ENCODE measurements at regions not wholly inside any gene's neighbourhood (a gene's known extent, or its start where the extent isn't known, plus 50 kb on each side); places are given as distances from the start of the nearest gene placed in this dataset.

DNA sequence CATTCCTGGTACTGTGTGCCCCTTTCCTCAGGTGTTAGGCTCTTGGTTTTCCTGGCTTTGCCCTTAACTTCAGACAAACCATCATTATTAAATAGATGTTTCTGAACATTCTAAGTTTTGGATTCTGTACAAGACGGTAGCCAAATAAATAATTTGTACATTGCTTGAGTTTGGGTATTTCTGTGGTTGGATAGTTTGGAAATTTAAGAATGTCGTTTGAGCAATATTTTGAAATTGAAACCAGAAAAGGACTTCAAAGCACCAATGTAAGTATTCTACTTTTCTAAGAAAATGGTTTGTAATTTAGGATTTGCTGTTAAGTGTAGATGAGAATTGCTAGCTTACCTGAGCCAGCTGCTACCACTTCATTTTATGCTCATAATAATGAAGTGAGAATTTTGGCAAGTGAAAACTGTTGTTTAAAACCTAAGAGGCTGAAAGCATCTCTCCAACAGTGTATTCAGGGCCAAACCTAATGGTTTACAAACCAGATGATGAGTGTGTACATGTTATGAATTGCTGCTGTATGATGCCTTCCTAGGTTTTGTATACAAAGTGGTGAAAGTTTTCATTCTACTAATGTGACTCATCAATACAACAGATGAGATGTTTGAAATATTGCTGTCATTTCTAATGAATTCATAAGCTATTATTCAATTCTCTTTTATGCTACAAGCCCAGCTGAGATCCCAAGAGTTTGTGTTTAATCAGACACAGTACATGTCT lies 181.5 kb upstream of the PRKD1 start:
- TF ChIP-seq, protein P1, sequence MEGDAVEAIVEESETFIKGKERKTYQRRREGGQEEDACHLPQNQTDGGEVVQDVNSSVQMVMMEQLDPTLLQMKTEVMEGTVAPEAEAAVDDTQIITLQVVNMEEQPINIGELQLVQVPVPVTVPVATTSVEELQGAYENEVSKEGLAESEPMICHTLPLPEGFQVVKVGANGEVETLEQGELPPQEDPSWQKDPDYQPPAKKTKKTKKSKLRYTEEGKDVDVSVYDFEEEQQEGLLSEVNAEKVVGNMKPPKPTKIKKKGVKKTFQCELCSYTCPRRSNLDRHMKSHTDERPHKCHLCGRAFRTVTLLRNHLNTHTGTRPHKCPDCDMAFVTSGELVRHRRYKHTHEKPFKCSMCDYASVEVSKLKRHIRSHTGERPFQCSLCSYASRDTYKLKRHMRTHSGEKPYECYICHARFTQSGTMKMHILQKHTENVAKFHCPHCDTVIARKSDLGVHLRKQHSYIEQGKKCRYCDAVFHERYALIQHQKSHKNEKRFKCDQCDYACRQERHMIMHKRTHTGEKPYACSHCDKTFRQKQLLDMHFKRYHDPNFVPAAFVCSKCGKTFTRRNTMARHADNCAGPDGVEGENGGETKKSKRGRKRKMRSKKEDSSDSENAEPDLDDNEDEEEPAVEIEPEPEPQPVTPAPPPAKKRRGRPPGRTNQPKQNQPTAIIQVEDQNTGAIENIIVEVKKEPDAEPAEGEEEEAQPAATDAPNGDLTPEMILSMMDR (IDR thresholded peaks at IDR 0.05) = no peak
- TF ChIP-seq POLR2A (IDR thresholded peaks at IDR 0.05) = no peak

All from ovary (tissue), 3 donors.